ENCODE measurements at regions not wholly inside any gene's neighbourhood (a gene's known extent, or its start where the extent isn't known, plus 50 kb on each side); places are given as distances from the start of the nearest gene placed in this dataset.

- Histone ChIP-seq H3K9me3 (replicated peaks) (no peaks in the 10 kb centered on the region), H3K27me3 (replicated peaks) (peaks cover 36% of the 10 kb centered on the region), H3K27ac (no peak overlapping the region), H3K36me3 (no peaks in the 10 kb centered on the region), H3K4me1 (replicated peaks) (no peaks in the 10 kb centered on the region), H3K4me3 (no peak overlapping the region)
- no peak for DNase-seq (ENCODE audit: low read depth in 1 of 2, low spot score in 2 of 2)
These were observed 50.4 kb upstream of the CTNNBL1 start for GRCh38 chr20:37643400-37643799.

- H3K9me3 ChIP-seq (replicated peaks), result no peaks in the 10 kb centered on the region
- H3K27ac ChIP-seq, result no peak overlapping the region
- no peak for DNase-seq (ENCODE audit: low read depth in 1 of 2, low spot score in 2 of 2)
- H3K4me1 ChIP-seq (replicated peaks), result no peaks in the 10 kb centered on the region
- peaks cover 36% of the 10 kb centered on the region for H3K27me3 ChIP-seq (replicated peaks)
- no peak overlapping the region for H3K4me3 ChIP-seq
- no peaks in the 10 kb centered on the region for H3K36me3 ChIP-seq
These were observed 51.6 kb upstream of the CTNNBL1 start for GRCh38 chr20:37642246-37642645.

- Histone ChIP-seq H3K27ac (no peak overlapping the region), H3K4me3 (no peak overlapping the region), H3K9me3 (replicated peaks) (no peaks in the 10 kb centered on the region), H3K36me3 (no peaks in the 10 kb centered on the region), H3K27me3 (replicated peaks) (peaks cover 39% of the 10 kb centered on the region), H3K4me1 (replicated peaks) (no peaks in the 10 kb centered on the region)
- DNase-seq (ENCODE audit: low read depth in 1 of 2, low spot score in 2 of 2), result no peak
These were observed 52.9 kb upstream of the CTNNBL1 start for GRCh38 chr20:37640600-37641561.

DNA sequence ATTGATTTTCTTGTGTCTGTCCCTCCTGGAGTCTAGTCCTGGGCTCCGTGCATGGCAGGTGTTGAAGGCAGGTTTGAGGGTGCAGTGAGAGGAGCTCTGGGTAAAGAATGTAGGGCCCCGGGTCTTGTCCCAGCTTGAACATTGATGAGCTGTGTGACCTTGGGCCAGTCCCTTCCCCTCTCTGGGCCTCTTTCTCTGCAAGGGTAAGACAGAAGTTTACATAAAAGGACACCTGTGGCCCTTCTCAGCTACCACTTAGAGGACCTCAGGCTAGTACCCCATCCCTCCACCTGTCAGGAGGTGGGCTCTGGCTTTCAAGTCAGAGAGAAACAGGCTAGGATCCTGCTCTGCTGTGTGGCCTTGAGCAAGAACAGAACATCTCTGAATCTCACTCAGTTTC lies 55.3 kb upstream of the CTNNBL1 start:
- Histone ChIP-seq H3K4me1 (replicated peaks) (no peaks in the 10 kb centered on the region), H3K36me3 (no peaks in the 10 kb centered on the region), H3K4me3 (no peak overlapping the region), H3K27ac (no peak overlapping the region), H3K27me3 (replicated peaks) (peaks cover 28% of the 10 kb centered on the region), H3K9me3 (replicated peaks) (0 out of 2 replicates have a peak, but pooled peaks cover 5% of the 10 kb centered on the region)
- no peak for DNase-seq (ENCODE audit: low read depth in 1 of 2, low spot score in 2 of 2)

- Histone ChIP-seq H3K36me3 (no peaks in the 10 kb centered on the region), H3K27ac (no peak overlapping the region), H3K4me1 (replicated peaks) (no peaks in the 10 kb centered on the region), H3K4me3 (no peak overlapping the region), H3K27me3 (replicated peaks) (peaks cover 27% of the 10 kb centered on the region), H3K9me3 (replicated peaks) (0 out of 2 replicates have a peak, but pooled peaks cover 5% of the 10 kb centered on the region)
- no peak for DNase-seq (ENCODE audit: low read depth in 1 of 2, low spot score in 2 of 2)
These were observed 56.9 kb upstream of the CTNNBL1 start for GRCh38 chr20:37636977-37637376.

DNA sequence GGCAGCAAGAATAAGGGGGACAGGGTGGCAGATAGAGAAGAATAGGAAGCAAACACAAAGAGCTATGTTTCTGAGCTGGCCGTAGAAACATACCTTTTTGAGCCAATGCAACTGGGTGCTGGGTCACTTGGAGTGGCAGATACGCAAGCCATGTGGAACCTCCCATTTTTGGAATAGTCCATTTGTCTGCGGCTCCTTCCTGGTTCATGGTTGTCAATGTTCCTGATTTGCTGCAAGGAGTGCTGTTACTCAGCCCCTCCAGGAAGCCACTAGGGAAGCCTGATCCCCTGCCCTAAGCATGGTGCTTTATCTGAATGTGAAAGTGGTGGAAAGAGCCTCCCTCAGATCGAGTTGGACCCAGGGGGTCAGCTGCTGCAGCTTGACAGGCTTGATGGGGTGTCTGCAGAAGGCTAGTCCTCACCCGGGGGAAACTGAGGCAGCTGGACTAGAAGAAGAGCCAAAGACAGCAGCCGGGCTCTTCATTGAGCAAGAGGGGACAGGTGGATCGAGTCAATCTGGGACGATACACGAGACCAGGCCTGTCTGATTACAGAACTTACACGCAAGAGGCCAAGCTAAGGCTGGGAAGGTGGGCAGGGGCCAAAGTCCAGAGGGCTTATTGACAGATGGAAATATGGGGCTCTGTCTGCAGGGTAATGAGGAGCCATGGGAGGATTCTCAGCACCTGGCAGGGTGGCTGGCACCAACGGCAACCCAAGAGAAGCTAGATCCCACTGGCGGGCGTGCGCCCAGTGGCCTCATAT lies 57.4 kb upstream of the CTNNBL1 start:
- Histone ChIP-seq H3K27me3 (replicated peaks) (peaks cover 22% of the 10 kb centered on the region), H3K4me3 (no peak overlapping the region), H3K27ac (no peak overlapping the region), H3K36me3 (no peaks in the 10 kb centered on the region), H3K4me1 (replicated peaks) (no peaks in the 10 kb centered on the region), H3K9me3 (replicated peaks) (0 out of 2 replicates have a peak, but pooled peaks cover 5% of the 10 kb centered on the region)
- no peak for DNase-seq (ENCODE audit: low read depth in 1 of 2, low spot score in 2 of 2)

- no peak for DNase-seq (ENCODE audit: low read depth in 1 of 2, low spot score in 2 of 2)
These were observed 62.8 kb upstream of the CTNNBL1 start for GRCh38 chr20:37630993-37631392.

DNA sequence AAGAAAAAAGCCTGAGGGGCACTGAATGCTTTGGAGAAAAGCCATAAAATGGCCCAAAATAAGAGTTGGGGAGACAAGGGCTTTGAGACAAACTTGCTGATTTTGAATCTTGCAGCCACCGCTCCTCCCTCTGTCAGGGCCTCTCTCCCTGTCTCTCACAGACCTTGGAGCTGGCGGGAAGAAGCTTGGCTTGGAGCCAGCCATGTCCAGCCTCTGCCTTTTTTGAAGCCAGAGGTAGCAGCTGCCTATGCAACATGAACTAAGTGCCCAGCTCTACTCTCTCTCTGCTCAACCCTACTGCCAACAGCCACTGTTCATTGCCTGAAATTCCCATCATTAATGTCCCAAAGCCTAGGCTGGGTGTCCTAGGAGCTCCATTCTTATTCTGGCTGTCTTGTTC lies 63.7 kb upstream of the CTNNBL1 start:
- DNase-seq (ENCODE audit: low read depth in 1 of 2, low spot score in 2 of 2), result no peak
- Histone ChIP-seq H3K36me3 (no peaks in the 10 kb centered on the region), H3K9me3 (replicated peaks) (0 out of 2 replicates have a peak, but pooled peaks cover 3% of the 10 kb centered on the region), H3K27me3 (replicated peaks) (peaks cover 14% of the 10 kb centered on the region; the same call in 1 of the 2 replicates), H3K4me3 (no peak overlapping the region), H3K27ac (no peak overlapping the region), H3K4me1 (replicated peaks) (no peaks in the 10 kb centered on the region)

More at GRCh38 chr20:37630993-37631392, 62.8 kb upstream of the CTNNBL1 start:
- Histone ChIP-seq H3K4me3 (no peak overlapping the region), H3K27ac (no peak overlapping the region), H3K27me3 (replicated peaks) (peaks cover 14% of the 10 kb centered on the region; the same call in 1 of the 2 replicates), H3K36me3 (no peaks in the 10 kb centered on the region), H3K4me1 (replicated peaks) (no peaks in the 10 kb centered on the region), H3K9me3 (replicated peaks) (0 out of 2 replicates have a peak, but pooled peaks cover 5% of the 10 kb centered on the region)

GRCh38 chr20:37627767-37628130 lies 66.1 kb upstream of the CTNNBL1 start:
- peaks cover 15% of the 10 kb centered on the region; the same call in 1 of the 2 replicates for H3K27me3 ChIP-seq (replicated peaks)
- H3K4me1 ChIP-seq (replicated peaks), result no peaks in the 10 kb centered on the region
- no peak overlapping the region for H3K27ac ChIP-seq
- no peak for DNase-seq (ENCODE audit: low read depth in 1 of 2, low spot score in 2 of 2)
- no peaks in the 10 kb centered on the region for H3K36me3 ChIP-seq
- H3K4me3 ChIP-seq, result no peak overlapping the region
- H3K9me3 ChIP-seq (replicated peaks), result no peaks in the 10 kb centered on the region

- no peaks in the 10 kb centered on the region for H3K9me3 ChIP-seq (replicated peaks)
- H3K27me3 ChIP-seq (replicated peaks), result peaks cover 13% of the 10 kb centered on the region
- H3K36me3 ChIP-seq, result no peaks in the 10 kb centered on the region
- H3K27ac ChIP-seq, result no peak overlapping the region
- no peaks in the 10 kb centered on the region for H3K4me1 ChIP-seq (replicated peaks)
- H3K4me3 ChIP-seq, result no peak overlapping the region
- DNase-seq (ENCODE audit: low read depth in 1 of 2, low spot score in 2 of 2), result peak in 1 of 2 experiments; percentile 14
These were observed 66.6 kb upstream of the CTNNBL1 start for GRCh38 chr20:37627060-37627766.

- H3K9me3 ChIP-seq (replicated peaks), result no peaks in the 10 kb centered on the region
- peaks cover 18% of the 10 kb centered on the region for H3K27me3 ChIP-seq (replicated peaks)
- no peak overlapping the region for H3K27ac ChIP-seq
- no peaks in the 10 kb centered on the region for H3K36me3 ChIP-seq
- no peaks in the 10 kb centered on the region for H3K4me1 ChIP-seq (replicated peaks)
- DNase-seq (ENCODE audit: low read depth in 1 of 2, low spot score in 2 of 2), result no peak
- no peak overlapping the region for H3K4me3 ChIP-seq
These were observed 68.9 kb upstream of the CTNNBL1 start for GRCh38 chr20:37624963-37625362.

GRCh38 chr20:37622728-37623127 lies 71.1 kb upstream of the CTNNBL1 start:
- Histone ChIP-seq H3K9me3 (replicated peaks) (no peaks in the 10 kb centered on the region), H3K27me3 (replicated peaks) (peaks cover 28% of the 10 kb centered on the region), H3K4me1 (replicated peaks) (no peaks in the 10 kb centered on the region), H3K36me3 (no peaks in the 10 kb centered on the region), H3K27ac (no peak overlapping the region), H3K4me3 (no peak overlapping the region)
- DNase-seq (ENCODE audit: low read depth in 1 of 2, low spot score in 2 of 2), result no peak

GRCh38 chr20:37619496-37619895 lies 74.3 kb upstream of the CTNNBL1 start:
- peaks cover 34% of the 10 kb centered on the region for H3K27me3 ChIP-seq (replicated peaks)
- H3K27ac ChIP-seq, result no peak overlapping the region
- no peak for DNase-seq (ENCODE audit: low read depth in 1 of 2, low spot score in 2 of 2)
- no peaks in the 10 kb centered on the region for H3K4me1 ChIP-seq (replicated peaks)
- 0 out of 2 replicates have a peak, but pooled peaks cover 2% of the 10 kb centered on the region for H3K9me3 ChIP-seq (replicated peaks)
- no peaks in the 10 kb centered on the region for H3K36me3 ChIP-seq
- H3K4me3 ChIP-seq, result no peak overlapping the region
